Cardiac fibroblast (primary cell): ENCODE measurements at regions not wholly inside any gene's neighbourhood (a gene's known extent, or its start where the extent isn't known, plus 50 kb on each side); places are given as distances from the start of the nearest gene placed in this dataset.

ENCODE experiments used
- DNase-seq, 2 donors: peaks; one replicate each; pipeline versions ENCODE4 v3.0.0 to v3.0.0-alpha.2; 2010; ENCODE audit warnings: low read depth in 2 of 2
- H3K4me3 ChIP-seq, 2 donors: replicated peaks in 1 of 2; 1 replicate in 1 of 2; 2 replicates in 1 of 2; pipeline ENCODE4 v1.5.1; 2011; ENCODE audit warnings: low read depth in 2 of 2, low read length in 2 of 2, mild to moderate bottlenecking in 2 of 2, moderate library complexity in 1 of 2
- TF ChIP-seq, protein P1 (sequence below): IDR thresholded peaks from one replicate; pipeline ENCODE4 v1.5.1; 2011; ENCODE audit warnings: low read depth, mild to moderate bottlenecking, low read length, inconsistent platforms

DNA sequence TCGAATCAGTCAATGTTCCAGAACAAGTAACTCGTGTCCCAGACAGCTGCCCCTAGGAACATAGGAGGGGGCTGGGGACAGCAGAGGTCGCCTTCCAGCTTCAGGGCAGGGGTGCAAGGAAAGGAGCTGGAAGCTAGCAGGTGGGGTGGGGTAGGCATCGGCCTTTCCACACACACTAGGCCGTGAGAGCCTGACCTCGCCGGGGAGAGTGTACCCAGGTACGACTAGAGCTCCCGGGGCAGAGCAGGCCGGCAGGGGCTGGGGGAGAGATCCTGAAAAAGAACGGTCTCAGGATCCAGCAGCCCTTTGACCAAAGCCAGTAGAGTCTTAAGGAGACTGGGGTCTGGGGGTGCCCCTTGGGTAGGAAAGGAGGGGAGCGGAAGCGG, 1127.5 kb downstream of the BRD1 start:
- DNase-seq, result no peak
- TF ChIP-seq, protein P1, sequence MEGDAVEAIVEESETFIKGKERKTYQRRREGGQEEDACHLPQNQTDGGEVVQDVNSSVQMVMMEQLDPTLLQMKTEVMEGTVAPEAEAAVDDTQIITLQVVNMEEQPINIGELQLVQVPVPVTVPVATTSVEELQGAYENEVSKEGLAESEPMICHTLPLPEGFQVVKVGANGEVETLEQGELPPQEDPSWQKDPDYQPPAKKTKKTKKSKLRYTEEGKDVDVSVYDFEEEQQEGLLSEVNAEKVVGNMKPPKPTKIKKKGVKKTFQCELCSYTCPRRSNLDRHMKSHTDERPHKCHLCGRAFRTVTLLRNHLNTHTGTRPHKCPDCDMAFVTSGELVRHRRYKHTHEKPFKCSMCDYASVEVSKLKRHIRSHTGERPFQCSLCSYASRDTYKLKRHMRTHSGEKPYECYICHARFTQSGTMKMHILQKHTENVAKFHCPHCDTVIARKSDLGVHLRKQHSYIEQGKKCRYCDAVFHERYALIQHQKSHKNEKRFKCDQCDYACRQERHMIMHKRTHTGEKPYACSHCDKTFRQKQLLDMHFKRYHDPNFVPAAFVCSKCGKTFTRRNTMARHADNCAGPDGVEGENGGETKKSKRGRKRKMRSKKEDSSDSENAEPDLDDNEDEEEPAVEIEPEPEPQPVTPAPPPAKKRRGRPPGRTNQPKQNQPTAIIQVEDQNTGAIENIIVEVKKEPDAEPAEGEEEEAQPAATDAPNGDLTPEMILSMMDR, result no peak
- H3K4me3 ChIP-seq, result no peak overlapping the region

DNA sequence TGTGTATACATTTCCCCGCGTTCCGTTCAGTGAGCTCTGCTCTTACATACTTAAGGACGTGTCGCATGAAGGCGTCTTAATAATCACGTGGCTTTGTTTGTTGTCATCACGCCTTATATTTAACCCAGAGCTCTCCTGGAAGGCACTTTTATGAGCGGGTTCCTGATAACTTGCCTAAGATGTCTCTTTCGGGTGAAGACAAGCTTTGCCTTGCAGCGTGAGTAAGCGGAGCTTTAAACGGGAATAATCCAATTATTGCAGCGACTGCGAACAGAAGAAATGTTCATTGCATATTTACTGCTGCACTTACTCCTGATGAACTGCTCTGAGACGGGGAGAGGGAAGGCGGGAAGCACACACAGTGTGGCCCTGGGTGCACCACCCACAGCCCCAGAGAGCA, 1128.2 kb downstream of the BRD1 start:
- H3K4me3 ChIP-seq, result no peak overlapping the region
- no peak for DNase-seq
- TF ChIP-seq, protein P1, result no peak

DNA sequence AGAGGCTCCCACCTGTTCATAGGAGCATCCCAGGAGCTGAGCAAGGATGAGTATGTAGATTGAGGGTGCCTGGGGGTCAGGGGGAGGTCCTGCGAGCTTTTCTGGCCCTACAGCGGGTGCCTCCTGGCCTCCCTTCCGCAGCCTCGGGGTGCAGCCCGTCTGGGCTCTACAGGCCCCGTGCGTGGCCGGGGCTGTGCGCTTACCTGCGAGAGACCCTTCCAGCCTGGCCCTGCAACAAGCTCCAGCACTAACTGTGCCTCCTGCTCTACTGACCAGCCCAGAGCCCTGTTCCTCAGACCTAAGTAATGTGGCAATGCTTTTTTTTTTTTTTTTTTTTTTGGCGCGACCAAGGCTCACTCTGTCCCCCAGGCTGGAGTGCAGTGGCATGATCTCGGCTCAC, 1129.1 kb downstream of the BRD1 start:
- TF ChIP-seq, protein P1, result no peak
- DNase-seq, result no peak

DNA sequence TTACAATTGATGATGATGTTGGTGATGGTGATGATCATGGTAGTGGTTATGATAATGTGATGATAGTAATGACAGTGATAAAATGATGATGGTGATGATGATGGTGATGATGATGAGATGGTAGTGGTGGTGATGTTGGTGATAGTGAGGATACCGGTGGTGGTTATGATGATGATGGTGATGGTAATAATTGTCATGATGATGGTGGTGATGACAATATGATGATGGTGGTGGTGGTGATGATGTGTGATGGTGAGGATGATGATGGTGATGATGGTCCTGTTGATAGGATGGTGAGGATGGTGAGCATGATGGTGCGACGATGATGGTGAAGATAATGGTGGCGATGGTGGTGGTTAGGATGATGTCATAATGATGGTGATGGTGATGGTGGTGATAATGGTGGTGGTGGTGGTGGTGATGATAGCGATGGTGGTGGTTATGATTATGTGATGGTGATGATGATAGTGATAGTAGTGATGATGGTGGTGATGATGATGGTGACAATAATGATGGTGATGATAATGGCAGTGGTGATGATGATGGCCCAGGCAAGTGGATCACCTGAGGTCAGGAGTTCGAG, 1129.9 kb downstream of the BRD1 start:
- H3K4me3 ChIP-seq, result no peak overlapping the region
- DNase-seq, result no peak
- TF ChIP-seq, protein P1, result no peak

More for the DNA sequence above, 1129.1 kb downstream of the BRD1 start:
- no peak overlapping the region for H3K4me3 ChIP-seq

DNA sequence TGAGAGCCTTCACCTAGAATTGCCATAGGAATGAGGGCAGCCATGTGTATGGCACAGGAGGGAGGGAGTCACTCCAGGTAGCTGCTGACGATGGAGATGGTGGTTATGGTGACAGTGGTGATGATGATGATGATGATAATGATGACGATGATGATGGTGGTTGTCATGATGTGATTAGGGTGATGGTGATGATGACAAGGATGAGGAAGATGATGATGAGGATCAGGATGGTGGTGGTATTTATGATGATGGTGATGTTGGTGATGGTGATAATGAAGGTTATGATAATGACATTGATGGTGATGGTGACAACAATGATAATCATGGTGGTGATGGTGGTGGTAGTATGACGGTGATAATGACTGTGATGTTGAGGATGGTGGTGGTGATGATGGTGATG, 1130.5 kb downstream of the BRD1 start:
- H3K4me3 ChIP-seq, result no peak overlapping the region
- DNase-seq, result no peak
- TF ChIP-seq, protein P1, result no peak

DNA sequence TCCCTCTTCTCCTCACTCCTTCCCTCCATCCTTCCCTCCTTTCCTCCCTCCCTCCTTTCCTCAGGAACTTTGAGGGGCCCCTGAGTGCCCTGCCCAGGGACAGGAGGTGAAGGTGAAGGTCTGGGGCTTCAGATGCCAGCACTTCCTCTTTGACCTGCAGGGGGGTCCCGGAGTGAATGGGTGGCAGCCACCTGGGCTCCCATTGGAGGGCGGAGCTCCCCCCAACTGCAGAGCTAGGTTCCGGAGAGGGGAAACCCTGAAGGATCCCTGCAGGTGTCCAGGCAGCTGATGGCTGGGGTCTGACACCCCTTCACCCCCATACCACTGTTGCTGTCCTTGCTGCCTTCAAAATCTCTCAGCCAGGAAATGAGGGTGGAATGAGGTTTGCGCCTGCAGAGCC, 1131.3 kb downstream of the BRD1 start:
- TF ChIP-seq, protein P1, result no peak

DNA sequence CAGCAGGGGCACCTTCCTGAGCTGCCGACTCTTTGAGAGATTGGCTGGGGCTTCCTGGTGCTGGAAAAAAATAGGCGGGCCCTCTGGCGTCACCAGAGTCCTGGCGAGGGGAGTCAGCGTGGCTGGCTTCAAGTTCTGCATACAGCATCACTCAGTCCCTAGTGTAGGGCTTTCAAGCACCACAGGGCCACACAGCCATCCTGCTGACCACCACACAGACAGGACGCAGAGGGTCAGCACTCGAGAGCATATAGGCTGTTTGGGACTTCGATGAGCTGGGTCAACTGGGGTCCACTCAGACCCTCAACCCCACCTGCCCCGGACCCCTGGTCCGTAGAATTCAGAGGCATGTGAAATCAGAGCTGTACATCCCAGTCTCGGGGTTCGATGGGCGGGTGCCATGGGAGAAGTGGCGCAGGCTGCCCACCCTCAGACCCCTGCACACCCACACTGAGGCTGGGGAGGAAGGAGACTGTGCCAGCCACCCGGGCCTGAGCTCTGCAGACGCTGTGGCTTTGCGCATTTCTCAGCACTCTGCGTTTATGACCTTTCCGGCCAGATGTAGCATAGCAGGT, 1131.9 kb downstream of the BRD1 start:
- no peak overlapping the region for H3K4me3 ChIP-seq
- no peak for DNase-seq
- TF ChIP-seq, protein P1, result no peak

More for the DNA sequence above, 1131.3 kb downstream of the BRD1 start:
- DNase-seq, result no peak
- no peak overlapping the region for H3K4me3 ChIP-seq
